ENCODE measurements at regions not wholly inside any gene's neighbourhood (a gene's known extent, or its start where the extent isn't known, plus 50 kb on each side); places are given as distances from the start of the nearest gene placed in this dataset.

GRCh38 chrX:150255441-150256296 lies 107.4 kb upstream of the MAMLD1 start:
- no peaks in the 10 kb centered on the region for H3K9me3 ChIP-seq (ENCODE audit: control insufficient read depth, insufficient read depth, low read length)
- no peak overlapping the region for H3K27ac ChIP-seq (ENCODE audit: low read length)
- no peak overlapping the region for H3K27ac Mint-ChIP-seq
- H3K9me3 Mint-ChIP-seq: no peaks in the 10 kb centered on the region
- H3K4me1 Mint-ChIP-seq: peaks cover 0 to 4% of the 10 kb centered on the region in 2 donors
- no peak overlapping the region for H3K4me3 ChIP-seq (ENCODE audit: low read length)
- ATAC-seq (no peak), DNase-seq (no peak)
- intact Hi-C loops (cut with micrococcal nuclease): no loop called here
- H3K36me3 ChIP-seq (ENCODE audit: control insufficient read depth, insufficient read depth, low read length): no peaks in the 10 kb centered on the region
- TF ChIP-seq, protein P1, sequence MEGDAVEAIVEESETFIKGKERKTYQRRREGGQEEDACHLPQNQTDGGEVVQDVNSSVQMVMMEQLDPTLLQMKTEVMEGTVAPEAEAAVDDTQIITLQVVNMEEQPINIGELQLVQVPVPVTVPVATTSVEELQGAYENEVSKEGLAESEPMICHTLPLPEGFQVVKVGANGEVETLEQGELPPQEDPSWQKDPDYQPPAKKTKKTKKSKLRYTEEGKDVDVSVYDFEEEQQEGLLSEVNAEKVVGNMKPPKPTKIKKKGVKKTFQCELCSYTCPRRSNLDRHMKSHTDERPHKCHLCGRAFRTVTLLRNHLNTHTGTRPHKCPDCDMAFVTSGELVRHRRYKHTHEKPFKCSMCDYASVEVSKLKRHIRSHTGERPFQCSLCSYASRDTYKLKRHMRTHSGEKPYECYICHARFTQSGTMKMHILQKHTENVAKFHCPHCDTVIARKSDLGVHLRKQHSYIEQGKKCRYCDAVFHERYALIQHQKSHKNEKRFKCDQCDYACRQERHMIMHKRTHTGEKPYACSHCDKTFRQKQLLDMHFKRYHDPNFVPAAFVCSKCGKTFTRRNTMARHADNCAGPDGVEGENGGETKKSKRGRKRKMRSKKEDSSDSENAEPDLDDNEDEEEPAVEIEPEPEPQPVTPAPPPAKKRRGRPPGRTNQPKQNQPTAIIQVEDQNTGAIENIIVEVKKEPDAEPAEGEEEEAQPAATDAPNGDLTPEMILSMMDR (IDR thresholded peaks at IDR 0.05): no peak
- H3K4me1 ChIP-seq (ENCODE audit: control insufficient read depth, insufficient read depth, low read length): no peaks in the 10 kb centered on the region
- no peaks in the 10 kb centered on the region for H3K36me3 Mint-ChIP-seq
- H3K27me3 Mint-ChIP-seq (ENCODE audit: low read depth in 2 of 2): peaks cover 2 to 8% of the 10 kb centered on the region in 2 donors
- no peaks in the 10 kb centered on the region for H3K27me3 ChIP-seq (ENCODE audit: control insufficient read depth, insufficient read depth, low read length)
- H3K4me3 Mint-ChIP-seq: no peak overlapping the region
- WGBS (ENCODE audit: insufficient coverage): 76% methylated on average over 8 of the region's 9 CpGs

DNA sequence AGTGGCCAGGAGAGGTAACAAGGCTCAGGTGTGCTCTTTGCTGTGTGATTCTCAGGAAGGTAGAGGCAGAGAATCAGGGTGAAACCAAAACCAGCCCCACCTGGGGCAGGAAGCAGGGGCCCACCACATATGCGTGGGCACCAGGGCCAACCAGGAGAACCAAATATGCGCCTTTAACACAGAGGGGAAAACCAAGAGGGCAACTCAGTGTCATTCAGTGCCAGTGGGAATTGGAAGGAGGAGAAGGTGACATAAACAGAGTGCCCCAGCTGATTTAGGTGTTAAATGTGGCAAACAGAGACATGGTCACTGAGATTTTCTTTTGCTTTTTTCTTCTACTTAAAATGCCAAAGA lies 106.8 kb upstream of the MAMLD1 start:
- H3K36me3 Mint-ChIP-seq: no peaks in the 10 kb centered on the region
- Histone ChIP-seq H3K4me3 (ENCODE audit: low read length) (no peak overlapping the region), H3K36me3 (ENCODE audit: control insufficient read depth, insufficient read depth, low read length) (no peaks in the 10 kb centered on the region), H3K4me1 (ENCODE audit: control insufficient read depth, insufficient read depth, low read length) (no peaks in the 10 kb centered on the region), H3K27ac (ENCODE audit: low read length) (no peak overlapping the region), H3K27me3 (ENCODE audit: control insufficient read depth, insufficient read depth, low read length) (no peaks in the 10 kb centered on the region), H3K9me3 (ENCODE audit: control insufficient read depth, insufficient read depth, low read length) (no peaks in the 10 kb centered on the region)
- H3K4me3 Mint-ChIP-seq: no peak overlapping the region
- peaks cover 2 to 14% of the 10 kb centered on the region in 2 donors for H3K27me3 Mint-ChIP-seq (ENCODE audit: low read depth in 2 of 2)
- intact Hi-C loops (cut with micrococcal nuclease): no loop called here
- WGBS (ENCODE audit: insufficient coverage): 42% methylated on average over 2 of the region's 2 CpGs
- H3K4me1 Mint-ChIP-seq: peaks cover 0 to 4% of the 10 kb centered on the region in 2 donors
- TF ChIP-seq, protein P1 (IDR thresholded peaks at IDR 0.05): no peak
- DNase-seq (no peak), ATAC-seq (no peak)
- H3K9me3 Mint-ChIP-seq: no peaks in the 10 kb centered on the region
- no peak overlapping the region for H3K27ac Mint-ChIP-seq

GRCh38 chrX:150257353-150258175 lies 105.6 kb upstream of the MAMLD1 start:
- peaks cover 2 to 27% of the 10 kb centered on the region in 2 donors for H3K27me3 Mint-ChIP-seq (ENCODE audit: low read depth in 2 of 2)
- DNase-seq: no peak
- Histone ChIP-seq H3K9me3 (ENCODE audit: control insufficient read depth, insufficient read depth, low read length) (no peaks in the 10 kb centered on the region), H3K27me3 (ENCODE audit: control insufficient read depth, insufficient read depth, low read length) (no peaks in the 10 kb centered on the region), H3K4me3 (ENCODE audit: low read length) (no peak overlapping the region), H3K27ac (ENCODE audit: low read length) (no peak overlapping the region), H3K4me1 (ENCODE audit: control insufficient read depth, insufficient read depth, low read length) (no peaks in the 10 kb centered on the region), H3K36me3 (ENCODE audit: control insufficient read depth, insufficient read depth, low read length) (no peaks in the 10 kb centered on the region)
- WGBS (ENCODE audit: insufficient coverage): 86% methylated on average over 1 of the region's 1 CpG
- TF ChIP-seq, protein P1 (IDR thresholded peaks at IDR 0.05): no peak
- no peak overlapping the region for H3K27ac Mint-ChIP-seq
- H3K9me3 Mint-ChIP-seq: no peaks in the 10 kb centered on the region
- H3K4me1 Mint-ChIP-seq: peaks cover 0 to 4% of the 10 kb centered on the region in 2 donors
- no peak for ATAC-seq
- no peaks in the 10 kb centered on the region for H3K36me3 Mint-ChIP-seq
- H3K4me3 Mint-ChIP-seq: no peak overlapping the region
- intact Hi-C loops (cut with micrococcal nuclease): no loop called here

Measured in natural killer cell (primary cell).